Parathyroid adenoma (tissue), 2 donors: ENCODE measurements at regions not wholly inside any gene's neighbourhood (a gene's known extent, or its start where the extent isn't known, plus 50 kb on each side); places are given as distances from the start of the nearest gene placed in this dataset.

ENCODE experiments used
- H2AFZ ChIP-seq: fragments of 300-600 bp; sonication (generic); one replicate; pipeline ENCODE4 v1.7.0; 2017; ENCODE audit warnings: antibody characterized with exemption, mild to moderate bottlenecking
- H3K27ac ChIP-seq: fragments of 300-600 bp; sonication (generic); one replicate; pipeline ENCODE4 v1.7.0; 2017
- H3K27me3 ChIP-seq: fragments of 300-600 bp; sonication (generic); one replicate; pipeline ENCODE4 v1.7.0; 2017; ENCODE audit warnings: low read length; ENCODE audit not compliant: control insufficient read depth, insufficient read depth
- H3K36me3 ChIP-seq: fragments of 300-600 bp; sonication (generic); one replicate; pipeline ENCODE4 v1.7.0; 2017; ENCODE audit warnings: low read length; ENCODE audit not compliant: control insufficient read depth, insufficient read depth
- H3K4me1 ChIP-seq: fragments of 300-600 bp; sonication (generic); one replicate; pipeline ENCODE4 v1.7.0; 2017; ENCODE audit warnings: control low read depth
- H3K4me2 ChIP-seq: fragments of 300-600 bp; sonication (generic); one replicate; pipeline ENCODE4 v1.7.0; 2017; ENCODE audit warnings: low read length
- H3K4me3 ChIP-seq: fragments of 300-600 bp; sonication (generic); one replicate; pipeline ENCODE4 v1.7.0; 2017; ENCODE audit warnings: low read depth, low read length
- H3K79me2 ChIP-seq: fragments of 300-600 bp; sonication (generic); one replicate; pipeline ENCODE4 v1.7.0; 2017; ENCODE audit warnings: control low read depth
- H3K9ac ChIP-seq: fragments of 300-600 bp; sonication (generic); one replicate; pipeline ENCODE4 v1.7.0; 2017; ENCODE audit warnings: mild to moderate bottlenecking
- H3K9me3 ChIP-seq: fragments of 300-600 bp; sonication (generic); one replicate; pipeline ENCODE4 v1.7.0; 2017; ENCODE audit warnings: low read length; ENCODE audit not compliant: control insufficient read depth
- CTCF ChIP-seq: fragments of 300-600 bp; sonication (generic); IDR thresholded peaks from one replicate; pipeline ENCODE4 v1.7.0; 2017; ENCODE audit warnings: antibody characterized with exemption, mild to moderate bottlenecking
- donor health status: primary hyperparathyroidism.

- H3K4me1 ChIP-seq = no peaks in the 10 kb centered on the region
- no peak overlapping the region for H3K4me3 ChIP-seq
- no peak overlapping the region for H2AFZ ChIP-seq
- H3K36me3 ChIP-seq = no peaks in the 10 kb centered on the region
- H3K79me2 ChIP-seq = no peaks in the 10 kb centered on the region
- no peak overlapping the region for H3K4me2 ChIP-seq
- no peak for TF ChIP-seq CTCF
- H3K9ac ChIP-seq = no peak overlapping the region
- H3K27ac ChIP-seq = no peak overlapping the region
- no peaks in the 10 kb centered on the region for H3K27me3 ChIP-seq
- no peaks in the 10 kb centered on the region for H3K9me3 ChIP-seq
Measured at GRCh38 chr1:224801844-224802490, 127.5 kb upstream of the DNAH14 start.

GRCh38 chr1:224802617-224803016, 126.9 kb upstream of the DNAH14 start:
- no peaks in the 10 kb centered on the region for H3K36me3 ChIP-seq
- H3K79me2 ChIP-seq = no peaks in the 10 kb centered on the region
- no peak overlapping the region for H2AFZ ChIP-seq
- no peak overlapping the region for H3K27ac ChIP-seq
- H3K27me3 ChIP-seq = no peaks in the 10 kb centered on the region
- H3K4me1 ChIP-seq = no peaks in the 10 kb centered on the region
- H3K4me2 ChIP-seq = no peak overlapping the region
- TF ChIP-seq CTCF = no peak
- H3K4me3 ChIP-seq = no peak overlapping the region
- no peak overlapping the region for H3K9ac ChIP-seq
- no peaks in the 10 kb centered on the region for H3K9me3 ChIP-seq

- H3K27me3 ChIP-seq = no peaks in the 10 kb centered on the region
- no peaks in the 10 kb centered on the region for H3K9me3 ChIP-seq
- no peak overlapping the region for H3K27ac ChIP-seq
- no peak overlapping the region for H3K4me3 ChIP-seq
- no peaks in the 10 kb centered on the region for H3K4me1 ChIP-seq
- H3K36me3 ChIP-seq = no peaks in the 10 kb centered on the region
- no peak overlapping the region for H3K9ac ChIP-seq
- no peak for TF ChIP-seq CTCF
- no peak overlapping the region for H3K4me2 ChIP-seq
- H2AFZ ChIP-seq = no peak overlapping the region
- no peaks in the 10 kb centered on the region for H3K79me2 ChIP-seq
Measured at GRCh38 chr1:224804220-224804619, 125.3 kb upstream of the DNAH14 start.

- no peaks in the 10 kb centered on the region for H3K9me3 ChIP-seq
- H3K4me1 ChIP-seq = no peaks in the 10 kb centered on the region
- no peak overlapping the region for H2AFZ ChIP-seq
- TF ChIP-seq CTCF = no peak
- no peaks in the 10 kb centered on the region for H3K36me3 ChIP-seq
- no peak overlapping the region for H3K4me3 ChIP-seq
- H3K79me2 ChIP-seq = no peaks in the 10 kb centered on the region
- H3K9ac ChIP-seq = no peak overlapping the region
- H3K4me2 ChIP-seq = no peak overlapping the region
- no peak overlapping the region for H3K27ac ChIP-seq
- H3K27me3 ChIP-seq = no peaks in the 10 kb centered on the region
Measured at GRCh38 chr1:224805889-224806288, 123.6 kb upstream of the DNAH14 start.

GRCh38 chr1:224809137-224809536, 120.3 kb upstream of the DNAH14 start:
- no peaks in the 10 kb centered on the region for H3K27me3 ChIP-seq
- H3K4me3 ChIP-seq = no peak overlapping the region
- no peaks in the 10 kb centered on the region for H3K9me3 ChIP-seq
- H3K4me2 ChIP-seq = no peak overlapping the region
- no peaks in the 10 kb centered on the region for H3K4me1 ChIP-seq
- no peak overlapping the region for H2AFZ ChIP-seq
- no peak overlapping the region for H3K27ac ChIP-seq
- no peak overlapping the region for H3K9ac ChIP-seq
- TF ChIP-seq CTCF = no peak
- H3K79me2 ChIP-seq = no peaks in the 10 kb centered on the region
- no peaks in the 10 kb centered on the region for H3K36me3 ChIP-seq
